GM19468 (cell line): ENCODE measurements at regions not wholly inside any gene's neighbourhood (a gene's known extent, or its start where the extent isn't known, plus 50 kb on each side); places are given as distances from the start of the nearest gene placed in this dataset.

ENCODE experiments used
- ATAC-seq: cut with Tn5 transposase; IDR thresholded peaks from one replicate; pipeline ENCODE4 v1.9.1; 2021; ENCODE audit warnings: mild to moderate bottlenecking, moderate library complexity, moderate number of reproducible peaks; ENCODE audit not compliant: unreplicated experiment; ENCODE audit errors: extremely low read depth

- ATAC-seq = no peak
These were observed 1511.0 kb downstream of the ARAP2 start for GRCh38 chr4:34733185-34733941.

GRCh38 chr4:34766935-34767334, 1477.4 kb downstream of the ARAP2 start:
- ATAC-seq = no peak

- no peak for ATAC-seq
These were observed 1476.9 kb downstream of the ARAP2 start for GRCh38 chr4:34767407-34767806.

- ATAC-seq = no peak
These were observed 1472.7 kb downstream of the ARAP2 start for GRCh38 chr4:34771632-34772031.

- no peak for ATAC-seq
These were observed 1454.2 kb downstream of the ARAP2 start for GRCh38 chr4:34790131-34790530.

GRCh38 chr4:34791209-34791608, 1453.1 kb downstream of the ARAP2 start:
- ATAC-seq = no peak

GRCh38 chr4:34800953-34801352, 1443.4 kb downstream of the ARAP2 start:
- ATAC-seq = no peak

- ATAC-seq = no peak
These were observed 1430.0 kb downstream of the ARAP2 start for GRCh38 chr4:34814266-34814665.

GRCh38 chr4:34824515-34824914, 1419.8 kb downstream of the ARAP2 start:
- no peak for ATAC-seq

GRCh38 chr4:34826660-34827059, 1417.7 kb downstream of the ARAP2 start:
- no peak for ATAC-seq

GRCh38 chr4:34845926-34846325, 1398.4 kb downstream of the ARAP2 start:
- ATAC-seq = no peak

- no peak for ATAC-seq
These were observed 1393.9 kb downstream of the ARAP2 start for GRCh38 chr4:34850421-34850820.

- ATAC-seq = no peak
These were observed 1393.3 kb downstream of the ARAP2 start for GRCh38 chr4:34850968-34851367.

- ATAC-seq = no peak
These were observed 1392.9 kb downstream of the ARAP2 start for GRCh38 chr4:34851411-34851810.

GRCh38 chr4:34854451-34854850, 1389.9 kb downstream of the ARAP2 start:
- no peak for ATAC-seq

- ATAC-seq = no peak
These were observed 1382.6 kb downstream of the ARAP2 start for GRCh38 chr4:34861666-34862065.

- ATAC-seq = no peak
These were observed 1365.4 kb downstream of the ARAP2 start for GRCh38 chr4:34878961-34879360.

- no peak for ATAC-seq
These were observed 1364.1 kb downstream of the ARAP2 start for GRCh38 chr4:34880246-34880645.

GRCh38 chr4:34891892-34892291, 1352.4 kb downstream of the ARAP2 start:
- ATAC-seq = no peak

GRCh38 chr4:34893382-34893781, 1350.9 kb downstream of the ARAP2 start:
- no peak for ATAC-seq

GRCh38 chr4:34920032-34920431, 1324.3 kb downstream of the ARAP2 start:
- ATAC-seq = no peak

GRCh38 chr4:34921391-34921790, 1322.9 kb downstream of the ARAP2 start:
- ATAC-seq = no peak
